ENCODE measurements at regions not wholly inside any gene's neighbourhood (a gene's known extent, or its start where the extent isn't known, plus 50 kb on each side); places are given as distances from the start of the nearest gene placed in this dataset.
A peak's percentile ranks its signal among the peaks of the same experiment; 100 is the strongest.

GRCh38 chr3:87148020-87148419 lies 79.1 kb upstream of the CHMP2B start:
- H3K27me3 ChIP-seq (replicated peaks; ENCODE audit: insufficient read depth, low read depth, low read length, poor library complexity): no peaks in the 10 kb centered on the region
- intact Hi-C loops (cut with micrococcal nuclease; ENCODE audit: unreplicated experiment): no loop called here
- H3K9me3 ChIP-seq (ENCODE audit: low read depth, low read length, poor library complexity, severe bottlenecking): peaks cover 3% of the 10 kb centered on the region
- no TSS peak for BruUV-seq (replicated peaks)
- no peaks in the 10 kb centered on the region for H3K36me3 ChIP-seq (ENCODE audit: insufficient read depth, low read length, poor library complexity, severe bottlenecking)
- H3K4me3 ChIP-seq (ENCODE audit: low read depth, low read length, poor library complexity, severe bottlenecking): no peak overlapping the region
- no peak overlapping the region for H3K27ac ChIP-seq (ENCODE audit: low read depth, low read length, poor library complexity, severe bottlenecking)
- no peak for TF ChIP-seq EZH2 (IDR thresholded peaks at IDR 0.05; ENCODE audit: borderline replicate concordance, low read depth, low read length, poor library complexity, severe bottlenecking)
- no peak for TF ChIP-seq CTCF (conservative IDR thresholded peaks at IDR 0.05; ENCODE audit: low read depth, low read length)
- H3K4me1 ChIP-seq (ENCODE audit: insufficient read depth, low read length, poor library complexity, severe bottlenecking): no peaks in the 10 kb centered on the region
- ChIA-PET CTCF (no interaction called here), POLR2A (ENCODE audit: low non-redundant PET) (no interaction called here)
- no peak for DNase-seq (ENCODE audit: low spot score)

- no peak overlapping the region for H3K27ac ChIP-seq (ENCODE audit: low read depth, low read length, poor library complexity, severe bottlenecking)
- DNase-seq (ENCODE audit: low spot score): no peak
- no peaks in the 10 kb centered on the region for H3K4me1 ChIP-seq (ENCODE audit: insufficient read depth, low read length, poor library complexity, severe bottlenecking)
- no TSS peak for BruUV-seq (replicated peaks)
- no peaks in the 10 kb centered on the region for H3K36me3 ChIP-seq (ENCODE audit: insufficient read depth, low read length, poor library complexity, severe bottlenecking)
- intact Hi-C loops (cut with micrococcal nuclease; ENCODE audit: unreplicated experiment): no loop called here
- TF ChIP-seq EZH2 (IDR thresholded peaks at IDR 0.05; ENCODE audit: borderline replicate concordance, low read depth, low read length, poor library complexity, severe bottlenecking) (no peak), CTCF (conservative IDR thresholded peaks at IDR 0.05; ENCODE audit: low read depth, low read length) (no peak)
- H3K9me3 ChIP-seq (ENCODE audit: low read depth, low read length, poor library complexity, severe bottlenecking): peaks cover 3% of the 10 kb centered on the region
- ChIA-PET CTCF (no interaction called here), POLR2A (ENCODE audit: low non-redundant PET) (no interaction called here)
- no peak overlapping the region for H3K4me3 ChIP-seq (ENCODE audit: low read depth, low read length, poor library complexity, severe bottlenecking)
- H3K27me3 ChIP-seq (replicated peaks; ENCODE audit: insufficient read depth, low read depth, low read length, poor library complexity): no peaks in the 10 kb centered on the region
Observed at GRCh38 chr3:87147562-87147961, 79.5 kb upstream of the CHMP2B start.

GRCh38 chr3:87145553-87145952 lies 81.6 kb upstream of the CHMP2B start:
- Histone ChIP-seq H3K27me3 (replicated peaks; ENCODE audit: insufficient read depth, low read depth, low read length, poor library complexity) (no peaks in the 10 kb centered on the region), H3K36me3 (ENCODE audit: insufficient read depth, low read length, poor library complexity, severe bottlenecking) (no peaks in the 10 kb centered on the region), H3K9me3 (ENCODE audit: low read depth, low read length, poor library complexity, severe bottlenecking) (peaks cover 17% of the 10 kb centered on the region), H3K4me1 (ENCODE audit: insufficient read depth, low read length, poor library complexity, severe bottlenecking) (no peaks in the 10 kb centered on the region), H3K4me3 (ENCODE audit: low read depth, low read length, poor library complexity, severe bottlenecking) (no peak overlapping the region), H3K27ac (ENCODE audit: low read depth, low read length, poor library complexity, severe bottlenecking) (no peak overlapping the region)
- intact Hi-C loops (cut with micrococcal nuclease; ENCODE audit: unreplicated experiment): no loop called here
- DNase-seq (ENCODE audit: low spot score): peak; percentile 68
- ChIA-PET CTCF (no interaction called here), POLR2A (ENCODE audit: low non-redundant PET) (no interaction called here)
- no TSS peak for BruUV-seq (replicated peaks)
- no peak for TF ChIP-seq EZH2 (IDR thresholded peaks at IDR 0.05; ENCODE audit: borderline replicate concordance, low read depth, low read length, poor library complexity, severe bottlenecking)
- peak; percentile 67 for TF ChIP-seq CTCF (conservative IDR thresholded peaks at IDR 0.05; ENCODE audit: low read depth, low read length)
